Neural crest cell (in vitro differentiated cells): ENCODE measurements at regions not wholly inside any gene's neighbourhood (a gene's known extent, or its start where the extent isn't known, plus 50 kb on each side); places are given as distances from the start of the nearest gene placed in this dataset.
A peak's percentile ranks its signal among the peaks of the same experiment; 100 is the strongest.

ENCODE experiments used
- DNase-seq: peaks from one replicate; pipeline ENCODE4 v3.0.0; 2021; ENCODE audit warnings: low read depth, mixed read lengths, low spot score
- H3K27ac Mint-ChIP-seq: one replicate; pipeline ENCODE4 v1.8.0; 2021; ENCODE audit warnings: mild to moderate bottlenecking, mixed read lengths; ENCODE audit not compliant: unreplicated experiment
- H3K27me3 Mint-ChIP-seq: 2 replicates; pipeline ENCODE4 v1.8.0; 2021; ENCODE audit warnings: low read depth, mild to moderate bottlenecking, mixed read lengths
- H3K36me3 Mint-ChIP-seq: 2 replicates; pipeline ENCODE4 v1.8.0; 2021; ENCODE audit warnings: low read depth, mild to moderate bottlenecking, mixed read lengths
- H3K4me1 Mint-ChIP-seq: 2 replicates; pipeline ENCODE4 v1.8.0; 2021; ENCODE audit warnings: mixed read lengths
- H3K4me3 Mint-ChIP-seq: one replicate; pipeline ENCODE4 v1.8.0; 2021; ENCODE audit warnings: mild to moderate bottlenecking, mixed read lengths
- H3K9me3 Mint-ChIP-seq: 2 replicates; pipeline ENCODE4 v1.8.0; 2021; ENCODE audit warnings: mixed read lengths
- TF ChIP-seq, protein P1 (sequence below): fragments of 200-600 bp; sonication (generic); conservative IDR thresholded peaks from 2 replicates; pipeline ENCODE4 v1.5.0; 2021; ENCODE audit warnings: antibody characterized with exemption, mild to moderate bottlenecking

DNA sequence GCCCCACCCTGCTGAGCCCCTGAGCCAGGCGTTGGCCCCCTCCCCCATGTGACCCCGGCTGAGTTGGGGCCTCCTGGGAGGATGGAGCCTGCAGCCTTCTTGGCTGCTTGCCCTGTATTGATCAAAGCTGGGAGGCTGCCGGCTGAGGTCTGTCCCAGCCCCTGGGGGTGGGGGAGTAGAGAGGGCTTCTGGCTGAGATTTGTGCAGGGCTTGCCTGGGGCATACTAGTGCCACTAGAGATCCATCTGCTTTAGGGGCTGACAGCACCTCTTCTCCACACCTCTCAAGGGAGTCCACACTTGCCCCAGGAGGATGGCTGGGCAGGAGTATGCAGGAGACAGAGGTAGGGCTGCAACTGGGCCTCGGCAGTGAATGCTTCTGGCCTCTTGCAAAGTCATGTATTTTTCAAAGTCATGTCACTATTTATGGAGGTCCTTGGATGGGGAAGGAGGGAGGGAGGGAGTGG, 53.6 kb upstream of the SSBP3 start:
- no peaks in the 10 kb centered on the region for H3K27me3 Mint-ChIP-seq
- TF ChIP-seq, protein P1, sequence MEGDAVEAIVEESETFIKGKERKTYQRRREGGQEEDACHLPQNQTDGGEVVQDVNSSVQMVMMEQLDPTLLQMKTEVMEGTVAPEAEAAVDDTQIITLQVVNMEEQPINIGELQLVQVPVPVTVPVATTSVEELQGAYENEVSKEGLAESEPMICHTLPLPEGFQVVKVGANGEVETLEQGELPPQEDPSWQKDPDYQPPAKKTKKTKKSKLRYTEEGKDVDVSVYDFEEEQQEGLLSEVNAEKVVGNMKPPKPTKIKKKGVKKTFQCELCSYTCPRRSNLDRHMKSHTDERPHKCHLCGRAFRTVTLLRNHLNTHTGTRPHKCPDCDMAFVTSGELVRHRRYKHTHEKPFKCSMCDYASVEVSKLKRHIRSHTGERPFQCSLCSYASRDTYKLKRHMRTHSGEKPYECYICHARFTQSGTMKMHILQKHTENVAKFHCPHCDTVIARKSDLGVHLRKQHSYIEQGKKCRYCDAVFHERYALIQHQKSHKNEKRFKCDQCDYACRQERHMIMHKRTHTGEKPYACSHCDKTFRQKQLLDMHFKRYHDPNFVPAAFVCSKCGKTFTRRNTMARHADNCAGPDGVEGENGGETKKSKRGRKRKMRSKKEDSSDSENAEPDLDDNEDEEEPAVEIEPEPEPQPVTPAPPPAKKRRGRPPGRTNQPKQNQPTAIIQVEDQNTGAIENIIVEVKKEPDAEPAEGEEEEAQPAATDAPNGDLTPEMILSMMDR = no peak
- peak; percentile 14 for DNase-seq
- H3K27ac Mint-ChIP-seq = no peak overlapping the region
- H3K4me3 Mint-ChIP-seq = no peak overlapping the region
- H3K36me3 Mint-ChIP-seq = no peaks in the 10 kb centered on the region
- H3K9me3 Mint-ChIP-seq = no peaks in the 10 kb centered on the region
- H3K4me1 Mint-ChIP-seq = peaks cover 61% of the 10 kb centered on the region

DNA sequence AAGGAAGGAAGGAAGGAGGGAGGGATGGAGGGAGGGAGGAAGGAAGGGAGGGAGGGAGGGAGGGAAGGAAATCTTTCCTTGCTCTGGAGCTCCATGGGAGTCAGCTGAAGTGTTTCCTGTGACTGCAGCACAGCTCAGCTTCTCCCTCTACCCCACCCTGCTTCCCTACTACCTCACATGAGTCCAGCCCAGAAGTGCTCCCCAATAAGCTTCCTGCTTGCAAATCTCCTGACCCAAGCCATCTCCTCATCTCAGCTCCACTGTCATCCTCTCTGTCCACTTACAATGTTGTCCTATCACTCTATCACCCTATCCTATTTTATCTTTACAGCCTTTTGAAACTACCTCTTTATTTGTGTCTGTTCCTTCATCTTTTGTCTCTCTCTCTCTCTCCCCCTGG, 52.9 kb upstream of the SSBP3 start:
- TF ChIP-seq, protein P1 = no peak
- peak overlapping the region; percentile 16 for H3K27ac Mint-ChIP-seq

GRCh38 chr1:54456921-54457529, 50.8 kb upstream of the SSBP3 start:
- no peak overlapping the region for H3K27ac Mint-ChIP-seq
- no peaks in the 10 kb centered on the region for H3K9me3 Mint-ChIP-seq
- H3K36me3 Mint-ChIP-seq = no peaks in the 10 kb centered on the region
- no peak overlapping the region for H3K4me3 Mint-ChIP-seq
- TF ChIP-seq, protein P1 = no peak
- no peaks in the 10 kb centered on the region for H3K27me3 Mint-ChIP-seq
- no peak for DNase-seq
- peaks cover 35% of the 10 kb centered on the region for H3K4me1 Mint-ChIP-seq

More for the DNA sequence above, 52.9 kb upstream of the SSBP3 start:
- no peaks in the 10 kb centered on the region for H3K9me3 Mint-ChIP-seq
- H3K27me3 Mint-ChIP-seq = no peaks in the 10 kb centered on the region
- H3K36me3 Mint-ChIP-seq = no peaks in the 10 kb centered on the region
- DNase-seq = no peak
- H3K4me1 Mint-ChIP-seq = peaks cover 56% of the 10 kb centered on the region
- no peak overlapping the region for H3K4me3 Mint-ChIP-seq

DNA sequence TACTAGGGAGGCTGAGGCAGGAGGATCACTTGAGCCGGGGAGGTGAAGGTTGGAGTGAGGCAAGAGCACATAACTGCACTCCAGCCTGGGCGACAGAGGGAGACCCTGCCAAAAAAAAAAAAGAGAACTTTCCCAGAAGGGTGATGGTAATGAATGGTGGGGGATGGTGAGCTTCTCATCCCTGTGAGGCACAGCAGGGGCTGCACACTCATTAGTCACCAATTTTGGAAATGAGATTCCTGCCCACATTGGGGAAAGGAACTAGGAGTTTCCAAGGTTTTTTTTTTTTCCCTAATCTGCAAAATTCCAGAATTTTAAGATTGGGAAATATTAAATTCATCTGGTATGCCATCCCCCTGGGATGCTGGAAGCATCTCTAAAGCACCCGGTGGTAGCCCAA, 50.2 kb upstream of the SSBP3 start:
- TF ChIP-seq, protein P1 = no peak
- Mint-ChIP-seq H3K4me3 (no peak overlapping the region), H3K36me3 (no peaks in the 10 kb centered on the region), H3K27me3 (no peaks in the 10 kb centered on the region), H3K9me3 (no peaks in the 10 kb centered on the region), H3K4me1 (peaks cover 30% of the 10 kb centered on the region), H3K27ac (peak overlapping the region; percentile 76)
- no peak for DNase-seq
